MM.1S (cell line): ENCODE measurements at regions not wholly inside any gene's neighbourhood (a gene's known extent, or its start where the extent isn't known, plus 50 kb on each side); places are given as distances from the start of the nearest gene placed in this dataset.
"Not testable (repeated sequence)": the region's sequence is repeated elsewhere in the genome, so short reads cannot be mapped to it uniquely, and the experiment has no call there.

ENCODE experiments used
- DNase-seq: peaks from one replicate; pipeline ENCODE4 v3.0.0-alpha.2; 2015
- H2AFZ ChIP-seq: fragments of 300-600 bp; sonication (generic); 2 replicates; pipeline ENCODE4 v1.6.0; 2016; ENCODE audit warnings: antibody characterized with exemption, low read length
- H3F3A ChIP-seq: fragments of 300-600 bp; sonication (generic); 2 replicates; pipeline ENCODE4 v1.6.1; 2016; ENCODE audit warnings: mild to moderate bottlenecking, antibody characterized with exemption, low read length, moderate library complexity, mixed read lengths; ENCODE audit not compliant: insufficient read depth
- H3K27ac ChIP-seq: fragments of 300-600 bp; sonication (generic); 2 replicates; pipeline ENCODE4 v1.5.1; 2016; ENCODE audit warnings: mild to moderate bottlenecking, low read length
- H3K27me3 ChIP-seq: fragments of 300-600 bp; sonication (generic); replicated peaks from 2 replicates; pipeline ENCODE4 v1.6.0; 2016; ENCODE audit warnings: low read length; ENCODE audit not compliant: insufficient read depth
- H3K36me3 ChIP-seq: fragments of 300-600 bp; sonication (generic); replicated peaks from 2 replicates; pipeline ENCODE4 v1.6.1; 2016; ENCODE audit warnings: mild to moderate bottlenecking, low read length, mixed read lengths; ENCODE audit not compliant: insufficient read depth
- H3K4me1 ChIP-seq: fragments of 300-600 bp; sonication (generic); 2 replicates; pipeline ENCODE4 v1.6.1; 2016; ENCODE audit warnings: low read length, mixed read lengths
- H3K4me2 ChIP-seq: fragments of 300-600 bp; sonication (generic); 2 replicates; pipeline ENCODE4 v1.6.0; 2016; ENCODE audit warnings: low read depth, low read length
- H3K4me3 ChIP-seq: fragments of 300-600 bp; sonication (generic); 2 replicates; pipeline ENCODE4 v1.5.1; 2016; ENCODE audit warnings: low read length, mixed read lengths
- H3K79me2 ChIP-seq: fragments of 300-600 bp; sonication (generic); 2 replicates; pipeline ENCODE4 v1.6.1; 2016; ENCODE audit warnings: mixed run types, low read length, mixed read lengths
- H3K9ac ChIP-seq: fragments of 300-600 bp; sonication (generic); 2 replicates; pipeline ENCODE4 v1.6.1; 2016; ENCODE audit warnings: low read length, mixed read lengths
- H3K9me2 ChIP-seq: fragments of 300-600 bp; sonication (generic); replicated peaks from 2 replicates; pipeline ENCODE4 v1.6.1; 2016; ENCODE audit warnings: mild to moderate bottlenecking, low read length, mixed read lengths; ENCODE audit not compliant: insufficient read depth
- H3K9me3 ChIP-seq: fragments of 300-600 bp; sonication (generic); replicated peaks from 2 replicates; pipeline ENCODE4 v1.6.1; 2016; ENCODE audit warnings: mild to moderate bottlenecking, low read length, mixed read lengths; ENCODE audit not compliant: insufficient read depth
- H4K20me1 ChIP-seq: fragments of 300-600 bp; sonication (generic); 2 replicates; pipeline ENCODE4 v1.6.1; 2016; ENCODE audit warnings: mild to moderate bottlenecking, low read length, moderate library complexity, mixed read lengths; ENCODE audit not compliant: insufficient read depth
- EZH2 ChIP-seq: fragments of 300-600 bp; sonication (generic); optimal IDR thresholded peaks from 2 replicates; pipeline ENCODE3; 2017; ENCODE audit warnings: low read depth, mild to moderate bottlenecking, antibody characterized with exemption, low read length, mixed read lengths
- EZH2phosphoT487 ChIP-seq: fragments of 300-600 bp; sonication (generic); IDR thresholded peaks from 2 replicates; pipeline ENCODE4 v1.6.1; 2018; ENCODE audit warnings: antibody characterized with exemption, low read length
- TF ChIP-seq, protein P1 (sequence below): fragments of 300-600 bp; sonication (generic); IDR thresholded peaks from 2 replicates; pipeline ENCODE4 v1.5.1; 2016; ENCODE audit warnings: antibody characterized with exemption, low read length, mixed read lengths

DNA sequence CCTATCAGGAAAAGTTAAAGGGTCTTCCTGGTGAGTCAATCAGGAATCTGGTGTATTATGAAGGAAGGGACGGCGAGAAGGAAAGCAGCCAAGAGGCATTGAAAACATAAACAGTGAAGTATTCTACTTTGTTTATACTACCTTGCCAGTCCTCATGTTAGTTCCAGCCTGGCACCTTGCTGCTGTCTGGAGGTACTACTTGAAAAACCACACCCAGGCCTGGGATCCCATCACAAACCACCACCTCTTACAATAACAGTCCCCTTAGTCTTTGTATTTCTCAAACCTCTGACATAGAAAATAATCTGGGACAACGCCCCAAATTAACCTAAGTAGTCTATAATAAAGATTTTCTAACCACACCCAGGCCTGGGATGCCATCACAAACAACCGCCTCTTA is 676.7 kb upstream of the SOX9 start:
- Histone ChIP-seq H3F3A (no peaks in the 10 kb centered on the region), H3K4me1 (no peaks in the 10 kb centered on the region), H3K4me3 (no peak overlapping the region), H3K9ac (no peak overlapping the region), H3K4me2 (no peak overlapping the region), H3K9me2 (no peaks in the 10 kb centered on the region), H3K9me3 (no peaks in the 10 kb centered on the region), H4K20me1 (no peaks in the 10 kb centered on the region), H3K27me3 (no peaks in the 10 kb centered on the region), H3K79me2 (no peaks in the 10 kb centered on the region), H2AFZ (no peak overlapping the region), H3K36me3 (no peaks in the 10 kb centered on the region), H3K27ac (no peak overlapping the region)
- DNase-seq = no peak
- TF ChIP-seq EZH2phosphoT487 (no peak), EZH2 (no peak)
- TF ChIP-seq, protein P1, sequence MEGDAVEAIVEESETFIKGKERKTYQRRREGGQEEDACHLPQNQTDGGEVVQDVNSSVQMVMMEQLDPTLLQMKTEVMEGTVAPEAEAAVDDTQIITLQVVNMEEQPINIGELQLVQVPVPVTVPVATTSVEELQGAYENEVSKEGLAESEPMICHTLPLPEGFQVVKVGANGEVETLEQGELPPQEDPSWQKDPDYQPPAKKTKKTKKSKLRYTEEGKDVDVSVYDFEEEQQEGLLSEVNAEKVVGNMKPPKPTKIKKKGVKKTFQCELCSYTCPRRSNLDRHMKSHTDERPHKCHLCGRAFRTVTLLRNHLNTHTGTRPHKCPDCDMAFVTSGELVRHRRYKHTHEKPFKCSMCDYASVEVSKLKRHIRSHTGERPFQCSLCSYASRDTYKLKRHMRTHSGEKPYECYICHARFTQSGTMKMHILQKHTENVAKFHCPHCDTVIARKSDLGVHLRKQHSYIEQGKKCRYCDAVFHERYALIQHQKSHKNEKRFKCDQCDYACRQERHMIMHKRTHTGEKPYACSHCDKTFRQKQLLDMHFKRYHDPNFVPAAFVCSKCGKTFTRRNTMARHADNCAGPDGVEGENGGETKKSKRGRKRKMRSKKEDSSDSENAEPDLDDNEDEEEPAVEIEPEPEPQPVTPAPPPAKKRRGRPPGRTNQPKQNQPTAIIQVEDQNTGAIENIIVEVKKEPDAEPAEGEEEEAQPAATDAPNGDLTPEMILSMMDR = no peak

DNA sequence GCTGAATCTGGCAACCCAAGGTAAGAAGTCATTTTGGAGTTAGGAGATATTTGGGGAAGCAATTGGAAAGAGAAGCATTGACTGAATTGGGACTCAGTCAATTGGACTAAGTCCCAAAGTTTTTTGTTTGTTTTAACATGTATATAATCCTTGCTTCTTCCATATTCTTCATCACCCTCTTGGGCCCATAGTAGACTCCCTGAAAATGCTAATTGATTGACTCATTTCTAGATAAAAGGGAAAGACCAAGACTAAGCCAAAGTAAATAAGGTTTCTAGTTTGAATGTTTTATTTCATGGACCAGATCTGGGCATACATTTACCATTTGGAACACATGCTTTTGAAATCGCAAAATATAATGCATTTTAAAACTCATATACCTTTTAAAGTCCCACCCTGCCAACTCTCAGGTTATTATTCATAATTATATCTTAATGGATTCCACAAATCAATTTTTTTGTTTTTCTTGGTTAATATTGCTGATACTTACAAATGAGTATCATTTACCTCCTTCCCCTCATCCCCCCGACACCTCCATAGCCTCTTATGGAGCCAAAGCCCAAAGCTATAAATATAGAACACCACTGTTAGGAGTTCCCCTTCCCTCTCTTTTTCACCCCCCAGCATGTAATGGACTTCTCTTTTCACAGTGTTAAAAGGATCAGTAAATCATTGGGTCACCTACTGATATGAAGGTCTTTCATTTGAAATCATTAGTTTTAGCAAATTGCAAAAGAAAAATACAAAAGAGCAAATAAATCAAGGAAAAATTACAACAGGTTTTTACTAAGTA is 674.0 kb upstream of the SOX9 start:
- Histone ChIP-seq H3K4me1 (no peaks in the 10 kb centered on the region), H3K36me3 (no peaks in the 10 kb centered on the region), H3K9ac (no peak overlapping the region), H3K27ac (no peak overlapping the region), H3K79me2 (no peaks in the 10 kb centered on the region), H2AFZ (no peak overlapping the region), H3K4me3 (no peak overlapping the region), H3K27me3 (no peaks in the 10 kb centered on the region), H3K9me2 (no peaks in the 10 kb centered on the region), H4K20me1 (no peaks in the 10 kb centered on the region), H3K4me2 (no peak overlapping the region), H3F3A (no peaks in the 10 kb centered on the region), H3K9me3 (no peaks in the 10 kb centered on the region)
- TF ChIP-seq EZH2 (no peak), EZH2phosphoT487 (no peak)
- TF ChIP-seq, protein P1 = no peak
- DNase-seq = no peak

DNA sequence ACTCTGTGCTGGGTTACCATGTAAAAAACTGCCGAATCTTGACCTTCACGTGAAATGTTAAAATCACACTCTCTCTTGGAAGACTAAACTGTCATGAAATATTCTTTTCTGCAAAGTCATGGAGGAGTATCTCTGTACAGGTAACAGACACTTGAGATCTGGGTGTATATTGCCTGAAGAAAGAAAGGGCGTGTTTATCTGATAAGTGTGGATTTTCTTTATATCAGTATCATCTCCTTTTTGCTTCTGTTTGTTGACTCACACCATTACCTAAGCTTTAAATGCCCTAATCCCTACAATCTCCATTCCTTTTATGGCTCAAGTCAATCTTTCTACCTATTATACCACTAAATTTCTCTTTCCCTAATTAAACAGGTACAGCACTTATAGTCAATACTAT is 673.2 kb upstream of the SOX9 start:
- Histone ChIP-seq H3K27ac (no peak overlapping the region), H2AFZ (no peak overlapping the region), H3K36me3 (no peaks in the 10 kb centered on the region), H3K9ac (no peak overlapping the region), H3K79me2 (no peaks in the 10 kb centered on the region), H3K4me3 (no peak overlapping the region), H4K20me1 (no peaks in the 10 kb centered on the region), H3F3A (no peaks in the 10 kb centered on the region), H3K4me1 (no peaks in the 10 kb centered on the region), H3K9me3 (no peaks in the 10 kb centered on the region), H3K27me3 (no peaks in the 10 kb centered on the region), H3K9me2 (no peaks in the 10 kb centered on the region), H3K4me2 (no peak overlapping the region)
- TF ChIP-seq EZH2phosphoT487 (no peak), EZH2 (no peak)
- TF ChIP-seq, protein P1 = no peak
- DNase-seq = no peak

- H3K4me3 ChIP-seq, DNase-seq, H3K9me2 ChIP-seq, H3K36me3 ChIP-seq, H3K4me2 ChIP-seq, H3K9me3 ChIP-seq, H2AFZ ChIP-seq, H4K20me1 ChIP-seq, H3K9ac ChIP-seq, H3K79me2 ChIP-seq, H3K27ac ChIP-seq, H3F3A ChIP-seq, H3K4me1 ChIP-seq, H3K27me3 ChIP-seq: not testable (repeated sequence)
Measured at GRCh38 chr17:71450657-71451056, 670.2 kb upstream of the SOX9 start.
